ENCODE measurements at regions not wholly inside any gene's neighbourhood (a gene's known extent, or its start where the extent isn't known, plus 50 kb on each side); places are given as distances from the start of the nearest gene placed in this dataset.

DNA sequence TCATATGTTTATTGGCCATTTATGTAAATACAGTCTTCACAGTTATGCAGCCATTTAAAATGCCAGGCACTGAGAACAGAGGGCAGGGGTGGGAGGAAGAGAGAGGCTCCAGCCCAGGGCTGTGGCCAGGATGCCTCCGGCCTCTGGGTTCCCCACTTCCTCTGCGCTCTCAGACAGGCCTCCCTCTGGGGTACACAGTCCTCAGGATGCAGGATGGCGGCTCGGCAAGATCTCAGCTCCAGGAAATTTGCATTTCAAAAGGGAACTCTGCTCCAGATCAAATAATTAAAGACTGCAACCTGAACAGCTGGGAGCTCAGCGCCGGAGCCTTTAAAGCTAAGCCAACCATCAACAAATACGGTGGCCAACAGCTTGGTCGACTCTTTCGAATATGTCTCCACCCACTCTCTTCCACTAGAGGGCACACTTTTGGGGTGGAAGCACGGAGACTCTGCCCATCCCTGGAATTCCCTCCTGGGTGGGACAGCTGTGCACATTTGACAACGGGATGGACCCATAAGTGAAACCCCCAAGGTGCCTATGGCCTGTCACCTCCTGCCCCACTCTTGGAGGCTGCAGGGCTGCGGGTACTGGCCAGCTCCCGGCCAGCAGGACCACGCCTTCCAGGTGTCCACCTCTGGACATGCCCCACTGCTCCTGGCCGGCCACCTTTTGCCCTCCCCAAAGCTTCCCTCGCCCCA lies 1044.7 kb downstream of the BRD1 start (continued):
- TF ChIP-seq, protein P1, sequence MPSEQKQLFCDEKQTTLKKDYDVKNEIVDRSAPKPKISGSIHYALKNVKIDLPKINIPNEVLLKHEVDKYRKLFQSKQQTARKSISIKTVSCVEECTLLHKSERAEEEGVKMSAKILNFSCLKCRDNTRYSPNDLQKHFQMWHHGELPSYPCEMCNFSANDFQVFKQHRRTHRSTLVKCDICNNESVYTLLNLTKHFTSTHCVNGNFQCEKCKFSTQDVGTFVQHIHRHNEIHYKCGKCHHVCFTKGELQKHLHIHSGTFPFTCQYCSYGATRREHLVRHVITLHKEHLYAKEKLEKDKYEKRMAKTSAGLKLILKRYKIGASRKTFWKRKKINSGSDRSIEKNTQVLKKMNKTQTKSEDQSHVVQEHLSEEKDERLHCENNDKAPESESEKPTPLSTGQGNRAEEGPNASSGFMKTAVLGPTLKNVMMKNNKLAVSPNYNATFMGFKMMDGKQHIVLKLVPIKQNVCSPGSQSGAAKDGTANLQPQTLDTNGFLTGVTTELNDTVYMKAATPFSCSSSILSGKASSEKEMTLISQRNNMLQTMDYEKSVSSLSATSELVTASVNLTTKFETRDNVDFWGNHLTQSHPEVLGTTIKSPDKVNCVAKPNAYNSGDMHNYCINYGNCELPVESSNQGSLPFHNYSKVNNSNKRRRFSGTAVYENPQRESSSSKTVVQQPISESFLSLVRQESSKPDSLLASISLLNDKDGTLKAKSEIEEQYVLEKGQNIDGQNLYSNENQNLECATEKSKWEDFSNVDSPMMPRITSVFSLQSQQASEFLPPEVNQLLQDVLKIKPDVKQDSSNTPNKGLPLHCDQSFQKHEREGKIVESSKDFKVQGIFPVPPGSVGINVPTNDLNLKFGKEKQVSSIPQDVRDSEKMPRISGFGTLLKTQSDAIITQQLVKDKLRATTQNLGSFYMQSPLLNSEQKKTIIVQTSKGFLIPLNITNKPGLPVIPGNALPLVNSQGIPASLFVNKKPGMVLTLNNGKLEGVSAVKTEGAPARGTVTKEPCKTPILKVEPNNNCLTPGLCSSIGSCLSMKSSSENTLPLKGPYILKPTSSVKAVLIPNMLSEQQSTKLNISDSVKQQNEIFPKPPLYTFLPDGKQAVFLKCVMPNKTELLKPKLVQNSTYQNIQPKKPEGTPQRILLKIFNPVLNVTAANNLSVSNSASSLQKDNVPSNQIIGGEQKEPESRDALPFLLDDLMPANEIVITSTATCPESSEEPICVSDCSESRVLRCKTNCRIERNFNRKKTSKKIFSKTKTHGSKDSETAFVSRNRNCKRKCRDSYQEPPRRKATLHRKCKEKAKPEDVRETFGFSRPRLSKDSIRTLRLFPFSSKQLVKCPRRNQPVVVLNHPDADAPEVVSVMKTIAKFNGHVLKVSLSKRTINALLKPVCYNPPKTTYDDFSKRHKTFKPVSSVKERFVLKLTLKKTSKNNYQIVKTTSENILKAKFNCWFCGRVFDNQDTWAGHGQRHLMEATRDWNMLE (tag by site-specific recombination; conservative IDR thresholded peaks at IDR 0.05; ENCODE audit: low read depth) = no peak
- no peak for TF ChIP-seq ZSCAN23 (tag by site-specific recombination; IDR thresholded peaks at IDR 0.05)
- TF ChIP-seq, protein P2, sequence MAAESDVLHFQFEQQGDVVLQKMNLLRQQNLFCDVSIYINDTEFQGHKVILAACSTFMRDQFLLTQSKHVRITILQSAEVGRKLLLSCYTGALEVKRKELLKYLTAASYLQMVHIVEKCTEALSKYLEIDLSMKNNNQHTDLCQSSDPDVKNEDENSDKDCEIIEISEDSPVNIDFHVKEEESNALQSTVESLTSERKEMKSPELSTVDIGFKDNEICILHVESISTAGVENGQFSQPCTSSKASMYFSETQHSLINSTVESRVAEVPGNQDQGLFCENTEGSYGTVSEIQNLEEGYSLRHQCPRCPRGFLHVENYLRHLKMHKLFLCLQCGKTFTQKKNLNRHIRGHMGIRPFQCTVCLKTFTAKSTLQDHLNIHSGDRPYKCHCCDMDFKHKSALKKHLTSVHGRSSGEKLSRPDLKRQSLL (tag by site-specific recombination; IDR thresholded peaks at IDR 0.05) = no peak

DNA sequence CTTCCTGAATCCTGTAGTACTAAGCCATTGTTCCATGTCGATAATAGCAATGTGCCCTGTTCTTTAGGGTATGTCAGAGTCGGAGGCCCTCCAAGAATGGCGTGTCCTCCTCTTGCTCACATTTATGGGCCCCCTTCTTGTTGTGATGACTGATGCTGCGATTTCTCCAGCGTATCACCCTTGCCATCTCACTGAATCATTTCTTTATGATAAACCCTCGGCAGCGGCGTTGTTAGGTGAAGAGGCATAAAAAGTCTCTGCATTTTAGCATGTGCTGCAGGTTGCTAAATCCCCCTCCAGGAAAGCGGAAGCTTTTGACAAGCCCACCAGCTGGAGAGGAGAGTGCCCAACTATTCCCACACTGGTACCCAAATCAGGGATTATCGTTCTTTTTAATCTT lies 1045.3 kb downstream of the BRD1 start:
- ChIA-PET POLR2A (no interaction called here), CTCF (interaction anchor here (1.2 to 2.8 kb wide), 8 partner anchors 9 to 523 kb away, joined by 5 to 20 read pairs (median 9); no protein-coding TSS in a partner anchor)
- Histone ChIP-seq H3K9me3 (ENCODE audit: control insufficient read depth, insufficient read depth, low read depth, low read length) (no peaks in the 10 kb centered on the region), H3K27ac (ENCODE audit: extremely low read depth, low read depth, low read length) (no peak overlapping the region), H3K4me3 (ENCODE audit: low read depth, low read length) (no peak overlapping the region), H3K4me1 (ENCODE audit: control insufficient read depth, insufficient read depth, low read length) (no peaks in the 10 kb centered on the region), H3K36me3 (ENCODE audit: control insufficient read depth in 2 of 2, insufficient read depth in 1 of 2, low read length in 2 of 2) (no peaks in the 10 kb centered on the region)
- TF ChIP-seq, protein P3, sequence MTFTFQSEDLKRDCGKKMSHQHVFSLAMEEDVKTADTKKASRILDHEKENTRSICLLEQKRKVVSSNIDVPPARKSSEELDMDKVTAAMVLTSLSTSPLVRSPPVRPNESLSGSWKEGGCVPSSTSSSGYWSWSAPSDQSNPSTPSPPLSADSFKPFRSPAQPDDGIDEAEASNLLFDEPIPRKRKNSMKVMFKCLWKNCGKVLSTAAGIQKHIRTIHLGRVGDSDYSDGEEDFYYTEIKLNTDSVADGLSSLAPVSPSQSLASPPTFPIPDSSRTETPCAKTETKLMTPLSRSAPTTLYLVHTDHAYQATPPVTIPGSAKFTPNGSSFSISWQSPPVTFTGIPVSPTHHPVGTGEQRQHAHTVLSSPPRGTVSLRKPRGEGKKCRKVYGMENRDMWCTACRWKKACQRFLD (tag by site-specific recombination; IDR thresholded peaks at IDR 0.05) = no peak
- TF ChIP-seq ZNF670 (tag by site-specific recombination; IDR thresholded peaks at IDR 0.05; ENCODE audit: low read depth) (no peak), GLI4 (tag by site-specific recombination; IDR thresholded peaks at IDR 0.05) (no peak), OVOL3 (tag by site-specific recombination; IDR thresholded peaks at IDR 0.05) (no peak), ZNF2 (tag by site-specific recombination; IDR thresholded peaks at IDR 0.05) (no peak), SCRT1 (tag by site-specific recombination; IDR thresholded peaks at IDR 0.05; ENCODE audit: borderline replicate concordance) (no peak), ZNF23 (tag by site-specific recombination; IDR thresholded peaks at IDR 0.05; ENCODE audit: borderline replicate concordance) (no peak), ZFP69B (tag by site-specific recombination; IDR thresholded peaks at IDR 0.05) (no peak), FEZF1 (tag by site-specific recombination; IDR thresholded peaks at IDR 0.05) (no peak), ZNF335 (tag by site-specific recombination; conservative IDR thresholded peaks at IDR 0.05) (no peak), SETDB1 (IDR thresholded peaks at IDR 0.05; ENCODE audit: insufficient read length, low read length) (no peak), ZFHX2 (tag by site-specific recombination; conservative IDR thresholded peaks at IDR 0.05) (no peak)
- TF ChIP-seq, protein P4, sequence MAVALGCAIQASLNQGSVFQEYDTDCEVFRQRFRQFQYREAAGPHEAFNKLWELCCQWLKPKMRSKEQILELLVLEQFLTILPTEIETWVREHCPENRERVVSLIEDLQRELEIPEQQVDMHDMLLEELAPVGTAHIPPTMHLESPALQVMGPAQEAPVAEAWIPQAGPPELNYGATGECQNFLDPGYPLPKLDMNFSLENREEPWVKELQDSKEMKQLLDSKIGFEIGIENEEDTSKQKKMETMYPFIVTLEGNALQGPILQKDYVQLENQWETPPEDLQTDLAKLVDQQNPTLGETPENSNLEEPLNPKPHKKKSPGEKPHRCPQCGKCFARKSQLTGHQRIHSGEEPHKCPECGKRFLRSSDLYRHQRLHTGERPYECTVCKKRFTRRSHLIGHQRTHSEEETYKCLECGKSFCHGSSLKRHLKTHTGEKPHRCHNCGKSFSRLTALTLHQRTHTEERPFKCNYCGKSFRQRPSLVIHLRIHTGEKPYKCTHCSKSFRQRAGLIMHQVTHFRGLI (tag by site-specific recombination; IDR thresholded peaks at IDR 0.05) = no peak
